Nephron progenitor cell (in vitro differentiated cells): ENCODE measurements at regions not wholly inside any gene's neighbourhood (a gene's known extent, or its start where the extent isn't known, plus 50 kb on each side); places are given as distances from the start of the nearest gene placed in this dataset.

Experiments used
- DNase-seq: peaks from one replicate; pipeline ENCODE4 v3.0.0; 2021
- H3K27ac Mint-ChIP-seq: 2 replicates; pipeline ENCODE4 v1.8.0; 2021; ENCODE audit warnings: mild to moderate bottlenecking, moderate library complexity, mixed read lengths
- H3K27me3 Mint-ChIP-seq: 2 replicates; pipeline ENCODE4 v1.8.0; 2021; ENCODE audit warnings: mild to moderate bottlenecking, low read depth, mixed read lengths; ENCODE audit not compliant: poor library complexity
- H3K36me3 Mint-ChIP-seq: 2 replicates; pipeline ENCODE4 v1.8.0; 2021; ENCODE audit warnings: low read depth, mixed read lengths
- H3K4me1 Mint-ChIP-seq: 2 replicates; pipeline ENCODE4 v1.8.0; 2021; ENCODE audit warnings: mixed read lengths
- H3K4me3 Mint-ChIP-seq: 2 replicates; pipeline ENCODE4 v1.8.0; 2021; ENCODE audit warnings: mild to moderate bottlenecking, moderate library complexity, mixed read lengths
- H3K9me3 Mint-ChIP-seq: 2 replicates; pipeline ENCODE4 v1.8.0; 2021; ENCODE audit warnings: mild to moderate bottlenecking, moderate library complexity, mixed read lengths
- CTCF ChIP-seq: fragments of 200-600 bp; sonication (generic); IDR thresholded peaks from 2 replicates; pipeline ENCODE4 v1.5.0; 2021; ENCODE audit warnings: antibody characterized with exemption

DNA sequence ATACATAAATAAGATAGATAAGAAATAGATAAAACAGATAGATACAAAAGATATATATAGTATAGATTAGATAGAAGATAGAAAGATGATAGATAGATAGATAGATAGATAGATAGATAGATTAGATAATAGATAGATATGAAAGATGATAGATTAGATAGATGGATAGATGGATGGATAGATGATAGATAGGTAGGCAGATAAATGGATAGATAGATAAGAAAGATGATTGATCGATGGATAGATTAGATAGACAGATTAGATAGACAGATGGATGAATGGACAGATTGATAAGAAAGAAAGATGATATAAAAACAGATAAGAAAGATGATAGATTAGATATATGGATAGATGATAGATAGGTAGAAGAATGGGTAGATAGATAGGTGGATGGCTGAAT lies 90.3 kb downstream of the SMIM20 start:
- TF ChIP-seq CTCF, result no peak
- Mint-ChIP-seq H3K9me3 (peaks cover 17% of the 10 kb centered on the region), H3K4me1 (peaks cover 5% of the 10 kb centered on the region), H3K27me3 (no peaks in the 10 kb centered on the region), H3K27ac (no peak overlapping the region), H3K36me3 (no peaks in the 10 kb centered on the region), H3K4me3 (no peak overlapping the region)
- no peak for DNase-seq

DNA sequence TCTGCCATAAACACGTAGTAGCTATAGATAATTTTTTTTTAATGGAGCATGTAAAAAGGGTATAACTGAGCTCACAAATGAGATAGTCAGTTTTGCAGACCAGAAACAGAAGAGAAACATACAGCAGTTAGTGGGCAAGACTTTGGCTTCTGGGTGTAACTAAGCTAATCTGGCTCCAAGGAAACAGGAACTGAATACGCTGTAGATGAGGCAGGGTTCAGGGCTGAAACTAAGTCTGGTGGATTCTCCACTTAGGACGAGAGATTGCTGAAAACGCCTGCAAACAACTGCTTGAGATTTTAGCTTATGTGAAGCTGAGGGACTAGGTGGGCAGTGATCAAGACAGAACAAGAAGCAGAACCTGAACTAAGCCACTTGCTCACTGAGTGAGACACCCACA lies 91.7 kb downstream of the SMIM20 start:
- peaks cover 4% of the 10 kb centered on the region for H3K27me3 Mint-ChIP-seq
- TF ChIP-seq CTCF, result no peak
- DNase-seq, result no peak
- no peaks in the 10 kb centered on the region for H3K36me3 Mint-ChIP-seq
- no peaks in the 10 kb centered on the region for H3K4me1 Mint-ChIP-seq
- H3K4me3 Mint-ChIP-seq, result no peak overlapping the region
- no peak overlapping the region for H3K27ac Mint-ChIP-seq
- peaks cover 26% of the 10 kb centered on the region for H3K9me3 Mint-ChIP-seq

- H3K27me3 Mint-ChIP-seq, result peaks cover 17% of the 10 kb centered on the region
- H3K9me3 Mint-ChIP-seq, result peaks cover 26% of the 10 kb centered on the region
- no peak overlapping the region for H3K4me3 Mint-ChIP-seq
- no peaks in the 10 kb centered on the region for H3K4me1 Mint-ChIP-seq
- no peak for DNase-seq
- no peak for TF ChIP-seq CTCF
- no peak overlapping the region for H3K27ac Mint-ChIP-seq
- no peaks in the 10 kb centered on the region for H3K36me3 Mint-ChIP-seq
Observed at GRCh38 chr4:26008737-26009136, 94.7 kb downstream of the SMIM20 start.

- Mint-ChIP-seq H3K9me3 (peaks cover 26% of the 10 kb centered on the region), H3K4me3 (no peak overlapping the region), H3K36me3 (no peaks in the 10 kb centered on the region), H3K27me3 (peaks cover 17% of the 10 kb centered on the region), H3K4me1 (no peaks in the 10 kb centered on the region), H3K27ac (no peak overlapping the region)
- DNase-seq, result no peak
- TF ChIP-seq CTCF, result no peak
Observed at GRCh38 chr4:26009502-26009901, 95.5 kb downstream of the SMIM20 start.

- Mint-ChIP-seq H3K4me3 (no peak overlapping the region), H3K9me3 (peaks cover 26% of the 10 kb centered on the region), H3K4me1 (no peaks in the 10 kb centered on the region), H3K36me3 (no peaks in the 10 kb centered on the region), H3K27me3 (peaks cover 17% of the 10 kb centered on the region), H3K27ac (no peak overlapping the region)
- no peak for DNase-seq
- TF ChIP-seq CTCF, result no peak
Observed at GRCh38 chr4:26010304-26010703, 96.3 kb downstream of the SMIM20 start.

- Mint-ChIP-seq H3K36me3 (no peaks in the 10 kb centered on the region), H3K27ac (no peak overlapping the region), H3K9me3 (peaks cover 13% of the 10 kb centered on the region), H3K4me3 (no peak overlapping the region), H3K27me3 (peaks cover 17% of the 10 kb centered on the region), H3K4me1 (no peaks in the 10 kb centered on the region)
- DNase-seq, result no peak
- no peak for TF ChIP-seq CTCF
Observed at GRCh38 chr4:26013629-26014028, 99.6 kb downstream of the SMIM20 start.
